ENCODE measurements at regions not wholly inside any gene's neighbourhood (a gene's known extent, or its start where the extent isn't known, plus 50 kb on each side); places are given as distances from the start of the nearest gene placed in this dataset.

DNA sequence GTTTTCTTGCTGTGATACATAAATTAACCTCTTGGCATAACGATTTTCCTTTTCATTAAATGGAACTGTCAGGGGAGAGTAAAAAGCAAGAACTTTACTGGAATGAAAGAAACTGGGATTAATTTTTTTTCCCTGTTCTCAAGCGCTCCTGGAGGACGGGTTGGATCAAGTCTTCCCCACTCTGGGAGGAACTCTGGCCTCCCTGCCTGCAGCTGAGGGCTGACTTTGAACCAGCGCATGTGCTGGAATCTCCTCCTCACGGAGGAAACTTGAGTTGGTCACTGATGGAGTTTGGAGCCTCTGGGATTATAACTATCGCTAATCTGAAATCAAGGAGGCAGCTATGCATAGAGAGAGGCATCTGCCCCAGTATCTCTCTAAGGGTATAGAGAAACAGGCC lies 406.4 kb upstream of the TMEM132C start:
- H3K4me1 Mint-ChIP-seq: no peaks in the 10 kb centered on the region
- H3K36me3 Mint-ChIP-seq: no peaks in the 10 kb centered on the region
- DNase-seq (ENCODE audit: low spot score in 2 of 2) (no peak), ATAC-seq (no peak)
- no peak overlapping the region for H3K27ac Mint-ChIP-seq
- H3K9me3 Mint-ChIP-seq: peaks cover 11% of the 10 kb centered on the region
- H3K4me3 Mint-ChIP-seq: no peak overlapping the region

DNA sequence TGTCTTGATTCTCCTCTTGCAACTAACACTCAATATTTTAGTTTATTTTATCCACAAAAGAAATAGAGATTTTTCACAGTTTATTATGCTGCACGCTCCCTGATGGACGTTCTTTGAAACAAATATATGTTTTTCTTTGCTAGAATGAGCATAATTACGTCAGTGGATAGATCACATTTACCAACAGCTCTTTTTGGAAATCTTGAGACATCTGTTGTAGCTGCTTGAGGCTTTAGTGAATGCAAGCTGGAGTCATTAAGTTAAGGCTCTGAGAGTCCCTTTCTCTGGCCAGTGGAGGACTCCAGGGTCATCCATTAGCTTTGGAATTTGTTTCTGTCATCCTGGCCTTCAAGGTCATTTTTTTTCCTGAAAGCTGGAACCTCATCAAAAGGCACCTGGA lies 405.6 kb upstream of the TMEM132C start:
- H3K4me3 Mint-ChIP-seq: no peak overlapping the region
- DNase-seq (ENCODE audit: low spot score in 2 of 2): no peak
- H3K36me3 Mint-ChIP-seq: no peaks in the 10 kb centered on the region
- no peak for ATAC-seq
- peaks cover 11% of the 10 kb centered on the region for H3K9me3 Mint-ChIP-seq
- H3K27ac Mint-ChIP-seq: no peak overlapping the region
- H3K4me1 Mint-ChIP-seq: no peaks in the 10 kb centered on the region

DNA sequence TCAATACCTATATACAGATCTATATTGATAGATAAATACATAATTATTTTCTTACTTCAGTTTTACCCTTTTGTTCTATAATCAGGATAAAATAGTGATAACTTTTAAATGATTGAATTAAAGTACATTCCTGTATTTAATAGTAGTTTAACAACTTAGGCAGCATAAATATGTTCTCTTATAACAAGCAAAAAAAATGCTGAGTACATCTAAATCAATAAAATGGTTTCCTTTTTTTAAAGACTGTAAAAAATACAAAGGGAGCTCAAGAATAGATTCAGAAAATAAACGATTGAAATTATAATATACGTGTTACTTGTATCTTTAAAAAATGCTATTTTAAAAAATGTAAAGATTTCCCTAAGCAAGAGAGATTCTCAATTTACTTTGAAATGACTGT lies 393.7 kb upstream of the TMEM132C start:
- H3K9me3 Mint-ChIP-seq: no peaks in the 10 kb centered on the region
- no peak overlapping the region for H3K4me3 Mint-ChIP-seq
- no peak for ATAC-seq
- H3K4me1 Mint-ChIP-seq: no peaks in the 10 kb centered on the region
- H3K36me3 Mint-ChIP-seq: no peaks in the 10 kb centered on the region
- DNase-seq (ENCODE audit: low spot score in 2 of 2): no peak
- H3K27ac Mint-ChIP-seq: no peak overlapping the region

DNA sequence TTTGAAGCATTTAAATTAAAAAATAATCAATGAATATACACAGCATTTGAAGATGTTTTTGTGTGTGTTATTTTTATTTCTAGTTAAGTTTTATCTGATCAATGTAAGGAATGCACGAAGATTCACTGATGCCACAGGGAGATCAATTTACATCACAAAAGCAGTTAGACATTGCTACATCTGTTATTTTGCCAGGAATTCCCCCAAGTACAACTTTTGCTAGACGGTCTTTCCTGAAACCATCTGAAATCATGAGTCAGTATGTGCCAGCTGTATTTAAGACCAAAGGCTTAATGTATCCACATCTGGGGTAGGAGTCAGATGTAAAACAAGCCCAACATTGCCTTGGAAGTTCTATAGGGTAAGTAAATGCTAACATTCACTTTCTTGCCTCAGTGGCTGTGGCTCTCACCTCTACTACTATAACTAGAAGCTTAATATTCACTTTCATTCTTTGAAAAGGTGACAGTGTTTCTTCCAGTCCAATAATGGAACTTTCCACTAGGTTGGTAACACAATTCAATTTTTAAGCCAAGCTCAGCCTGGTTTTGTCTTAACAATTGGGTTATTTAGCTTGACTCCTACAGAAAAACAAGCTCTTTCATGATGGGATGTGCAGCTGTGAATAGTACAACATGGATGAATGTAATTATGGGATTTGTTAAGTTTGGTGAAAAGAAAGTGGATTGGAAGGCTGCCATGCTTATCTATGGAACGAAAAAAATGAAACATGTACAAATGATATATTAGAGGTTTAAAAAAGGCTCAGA lies 385.4 kb upstream of the TMEM132C start:
- ATAC-seq: no peak

DNA sequence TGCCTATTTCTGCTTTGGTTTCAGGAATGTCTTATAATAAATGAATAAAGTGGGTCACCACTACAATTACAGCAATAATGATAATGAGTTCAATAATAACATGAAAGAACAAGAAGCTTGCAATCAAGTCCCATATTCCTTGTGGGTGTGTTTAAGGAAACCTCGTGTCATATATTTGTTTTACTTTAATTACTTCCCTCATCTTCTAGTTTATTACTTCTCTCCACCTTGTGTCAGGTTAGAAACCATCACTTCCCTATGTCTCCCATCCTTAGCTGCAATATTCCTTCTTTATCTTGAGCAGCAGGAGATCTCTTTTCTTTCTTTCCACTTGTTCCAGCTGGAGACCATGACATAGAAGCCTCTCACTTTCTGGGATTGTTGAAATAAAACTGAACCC lies 384.0 kb upstream of the TMEM132C start:
- DNase-seq (ENCODE audit: low spot score in 2 of 2) (no peak), ATAC-seq (no peak)
- Mint-ChIP-seq H3K27ac (no peak overlapping the region), H3K4me1 (no peaks in the 10 kb centered on the region), H3K9me3 (peaks cover 7% of the 10 kb centered on the region), H3K36me3 (no peaks in the 10 kb centered on the region), H3K4me3 (no peak overlapping the region)

More for the DNA sequence above, 385.4 kb upstream of the TMEM132C start:
- peaks cover 7% of the 10 kb centered on the region for H3K9me3 Mint-ChIP-seq
- no peak for DNase-seq (ENCODE audit: low spot score in 2 of 2)
- H3K4me1 Mint-ChIP-seq: no peaks in the 10 kb centered on the region
- no peak overlapping the region for H3K4me3 Mint-ChIP-seq
- no peak overlapping the region for H3K27ac Mint-ChIP-seq
- no peaks in the 10 kb centered on the region for H3K36me3 Mint-ChIP-seq

DNA sequence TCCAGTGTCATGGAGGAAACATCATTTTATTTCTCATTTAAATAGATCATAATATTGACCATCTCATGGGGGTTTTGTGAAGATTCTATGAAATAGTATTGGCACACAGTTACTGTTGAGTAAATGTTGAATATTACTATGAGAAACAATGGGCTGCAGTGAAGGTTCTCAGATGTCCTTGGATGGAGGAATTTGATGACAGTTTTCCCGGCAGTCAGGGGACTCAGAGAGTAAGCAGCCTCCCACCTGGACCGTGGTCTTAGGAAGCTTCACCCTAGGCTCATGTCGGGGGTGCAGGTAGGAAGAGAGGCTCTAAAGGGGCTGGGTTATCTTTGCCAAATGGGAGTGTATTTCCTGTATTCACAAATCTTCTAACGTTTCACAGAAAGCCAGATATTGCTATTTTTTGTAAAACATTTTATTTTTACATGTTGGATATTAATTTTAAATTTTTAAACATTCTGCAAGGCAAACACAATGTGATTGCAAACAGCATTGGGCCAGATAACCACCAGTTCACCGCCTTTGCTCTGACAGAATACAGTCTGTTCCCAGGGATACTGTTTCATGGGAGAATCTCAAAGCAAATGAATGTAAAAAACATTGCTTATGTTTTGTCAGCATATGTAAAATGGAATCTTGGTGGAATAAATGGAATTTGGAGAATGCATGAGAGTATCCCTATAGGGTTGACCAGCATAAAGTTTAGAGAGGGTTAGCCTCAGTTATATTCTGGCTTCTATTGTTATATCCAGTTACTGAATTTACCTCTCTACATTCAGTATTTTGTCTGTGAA lies 380.8 kb upstream of the TMEM132C start:
- H3K4me3 Mint-ChIP-seq: no peak overlapping the region
- DNase-seq (ENCODE audit: low spot score in 2 of 2): no peak
- H3K36me3 Mint-ChIP-seq: no peaks in the 10 kb centered on the region
- no peak overlapping the region for H3K27ac Mint-ChIP-seq
- ATAC-seq: no peak
- H3K4me1 Mint-ChIP-seq: no peaks in the 10 kb centered on the region
- H3K9me3 Mint-ChIP-seq: peaks cover 5% of the 10 kb centered on the region

DNA sequence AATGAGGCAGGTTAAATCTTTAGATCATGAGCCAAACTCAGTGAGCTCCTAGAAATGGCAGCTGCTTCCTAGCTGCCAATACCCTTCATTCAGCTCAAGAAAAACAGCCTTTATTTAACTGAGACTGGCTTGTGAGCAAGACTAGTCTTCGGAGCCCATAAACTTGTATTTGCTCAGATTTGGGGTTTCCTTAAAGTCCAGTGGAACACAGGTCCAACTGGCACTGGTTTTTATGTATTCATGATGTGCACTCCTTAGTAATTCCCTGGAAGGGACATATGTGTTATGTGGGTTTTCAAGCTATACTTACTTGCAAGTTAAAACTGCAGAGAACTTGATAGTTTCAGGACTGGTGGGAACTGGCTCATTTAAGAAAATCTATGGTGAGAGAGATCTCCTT lies 380.1 kb upstream of the TMEM132C start:
- H3K4me1 Mint-ChIP-seq: no peaks in the 10 kb centered on the region
- ATAC-seq: no peak
- H3K27ac Mint-ChIP-seq: no peak overlapping the region
- no peak for DNase-seq (ENCODE audit: low spot score in 2 of 2)
- H3K4me3 Mint-ChIP-seq: no peak overlapping the region
- peaks cover 2% of the 10 kb centered on the region for H3K9me3 Mint-ChIP-seq
- no peaks in the 10 kb centered on the region for H3K36me3 Mint-ChIP-seq

DNA sequence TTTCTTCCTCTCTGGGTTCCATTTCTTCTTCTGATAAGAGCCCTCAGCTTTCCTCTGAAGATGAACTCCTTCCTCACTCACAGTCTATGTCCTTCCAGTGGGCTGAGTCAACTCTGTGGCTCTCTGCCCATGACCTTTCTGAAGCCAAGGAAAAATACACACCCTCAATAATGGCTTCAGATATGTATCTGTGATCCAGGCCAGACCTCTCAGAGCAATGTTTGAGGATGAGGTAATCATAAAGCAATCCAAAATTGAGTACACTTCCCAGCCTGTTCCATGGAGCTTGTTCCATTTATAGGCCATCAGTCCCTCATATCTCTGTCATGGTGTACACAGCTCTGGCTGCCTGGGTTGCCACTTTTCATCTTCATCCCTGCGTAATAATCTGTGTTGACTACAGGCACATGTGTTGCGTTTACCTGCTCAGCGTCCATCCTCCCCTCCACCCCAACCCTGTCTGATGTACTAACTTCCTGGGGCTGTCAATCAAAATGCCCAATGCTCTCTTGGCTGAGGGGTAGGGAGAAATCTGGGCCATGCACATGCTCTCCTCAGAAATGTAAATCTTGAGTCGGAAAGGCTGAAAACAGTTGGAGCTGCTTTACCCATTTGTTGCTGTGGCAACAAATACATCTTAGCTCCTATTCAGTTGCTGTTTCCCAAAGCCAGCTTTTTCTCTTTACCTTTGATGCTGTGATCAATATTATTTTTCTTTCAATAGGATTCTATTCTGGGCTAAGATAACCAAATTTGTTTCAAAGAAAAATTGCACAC lies 377.8 kb upstream of the TMEM132C start:
- Mint-ChIP-seq H3K9me3 (peaks cover 11% of the 10 kb centered on the region), H3K4me1 (no peaks in the 10 kb centered on the region), H3K27ac (no peak overlapping the region), H3K4me3 (no peak overlapping the region), H3K36me3 (no peaks in the 10 kb centered on the region)
- ATAC-seq (no peak), DNase-seq (ENCODE audit: low spot score in 2 of 2) (no peak)

DNA sequence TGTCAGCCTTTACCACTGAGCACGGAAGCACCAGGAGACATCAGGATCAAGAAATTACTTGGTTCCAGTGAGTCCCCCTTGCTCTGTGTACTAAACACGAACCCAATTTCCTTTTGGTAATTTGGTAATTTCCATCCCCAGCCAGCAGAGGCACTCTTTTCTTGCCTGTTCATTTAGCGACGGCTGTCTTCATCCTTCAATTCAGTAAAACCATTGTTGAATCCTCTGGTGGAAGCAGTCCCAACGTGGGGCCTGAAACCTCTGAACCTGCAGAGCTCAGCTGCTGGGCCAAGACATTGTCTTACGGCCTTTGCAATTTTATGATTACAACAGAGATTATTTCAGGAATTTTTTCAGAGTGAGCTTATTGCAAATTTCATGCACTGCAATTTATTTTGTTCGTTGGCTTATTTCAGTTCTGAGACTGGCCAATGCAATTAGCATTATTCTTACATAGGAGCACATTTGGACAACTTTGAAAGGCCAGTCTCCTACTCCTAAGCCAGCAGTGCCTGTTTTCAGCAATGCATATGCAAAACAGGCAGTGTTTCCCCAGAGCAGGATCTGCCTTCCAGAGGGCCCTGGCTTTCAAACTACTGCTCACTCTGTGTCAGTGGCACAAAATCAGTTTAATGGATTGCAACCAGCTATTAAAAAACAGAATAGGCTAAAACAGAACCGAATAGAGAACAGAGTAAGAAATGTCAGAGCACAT lies 372.9 kb upstream of the TMEM132C start:
- Mint-ChIP-seq H3K27ac (no peak overlapping the region), H3K36me3 (no peaks in the 10 kb centered on the region), H3K4me1 (no peaks in the 10 kb centered on the region), H3K9me3 (peaks cover 11% of the 10 kb centered on the region), H3K4me3 (no peak overlapping the region)
- DNase-seq (ENCODE audit: low spot score in 2 of 2) (no peak), ATAC-seq (no peak)

DNA sequence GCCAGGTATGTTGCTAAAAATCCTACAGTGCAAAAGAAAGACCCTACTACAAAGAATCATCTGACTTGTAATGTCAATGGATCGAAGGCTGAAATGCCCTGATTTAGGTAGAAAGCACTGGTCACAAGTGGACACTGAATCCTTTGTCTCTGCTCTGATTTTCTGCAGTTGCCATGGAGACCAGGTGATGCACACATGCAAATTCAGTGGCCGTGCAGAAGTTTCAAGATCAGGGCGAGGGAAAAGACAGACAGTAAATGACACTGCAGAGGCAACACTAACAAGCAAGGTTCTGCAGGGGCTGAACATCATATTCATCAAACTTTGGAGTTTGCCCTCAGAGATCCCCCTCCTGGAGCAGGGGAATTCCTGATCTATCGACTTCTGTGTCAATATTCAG lies 370.3 kb upstream of the TMEM132C start:
- H3K9me3 Mint-ChIP-seq: peaks cover 9% of the 10 kb centered on the region

DNA sequence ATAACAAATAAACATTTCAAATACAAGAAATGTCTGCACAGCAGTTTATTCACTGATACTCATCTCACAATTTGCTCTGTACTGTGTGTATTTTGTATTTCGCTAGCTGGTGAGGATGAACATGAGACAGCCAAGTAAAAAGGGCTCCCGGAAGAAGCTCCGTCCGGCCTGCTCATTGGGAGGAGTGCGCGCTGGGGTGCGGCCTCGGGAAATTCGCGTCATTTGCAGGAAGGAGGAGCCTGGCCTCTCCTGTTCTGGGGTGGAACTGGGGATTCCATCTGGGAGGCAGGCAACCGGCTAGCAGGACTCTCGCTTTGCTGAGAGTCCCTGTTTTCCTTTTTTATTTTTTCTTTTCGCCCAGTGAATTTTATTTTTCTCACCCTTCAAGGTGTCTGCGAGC lies 368.4 kb upstream of the TMEM132C start:
- Mint-ChIP-seq H3K9me3 (peaks cover 4% of the 10 kb centered on the region), H3K27ac (no peak overlapping the region), H3K36me3 (no peaks in the 10 kb centered on the region), H3K4me1 (no peaks in the 10 kb centered on the region), H3K4me3 (no peak overlapping the region)
- DNase-seq (ENCODE audit: low spot score in 2 of 2) (no peak), ATAC-seq (no peak)

More for the DNA sequence above, 370.3 kb upstream of the TMEM132C start:
- Mint-ChIP-seq H3K27ac (no peak overlapping the region), H3K4me1 (no peaks in the 10 kb centered on the region), H3K4me3 (no peak overlapping the region), H3K36me3 (no peaks in the 10 kb centered on the region)
- DNase-seq (ENCODE audit: low spot score in 2 of 2): no peak
- ATAC-seq: no peak

DNA sequence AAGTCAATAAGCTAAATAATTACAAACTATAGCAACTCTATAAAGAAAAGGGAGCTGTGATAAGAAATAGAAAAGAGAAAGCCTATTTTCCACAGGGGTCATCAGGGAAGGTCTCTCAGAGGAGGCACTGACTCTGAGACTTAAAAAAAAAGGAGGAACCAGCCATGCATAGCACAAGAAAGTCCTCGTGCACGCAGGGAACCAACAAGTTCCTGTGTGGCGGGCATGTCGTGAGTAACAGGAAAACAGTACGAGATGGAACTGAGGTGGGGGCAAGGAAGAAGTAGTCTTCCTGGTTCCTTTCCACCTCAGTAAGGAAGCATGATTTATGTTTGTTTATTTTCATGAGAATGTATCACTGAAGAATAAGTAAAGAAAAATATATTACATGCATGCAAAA lies 367.0 kb upstream of the TMEM132C start:
- Mint-ChIP-seq H3K36me3 (no peaks in the 10 kb centered on the region), H3K4me3 (no peak overlapping the region), H3K4me1 (no peaks in the 10 kb centered on the region), H3K27ac (no peak overlapping the region), H3K9me3 (peaks cover 5% of the 10 kb centered on the region)
- DNase-seq (ENCODE audit: low spot score in 2 of 2) (no peak), ATAC-seq (no peak)

DNA sequence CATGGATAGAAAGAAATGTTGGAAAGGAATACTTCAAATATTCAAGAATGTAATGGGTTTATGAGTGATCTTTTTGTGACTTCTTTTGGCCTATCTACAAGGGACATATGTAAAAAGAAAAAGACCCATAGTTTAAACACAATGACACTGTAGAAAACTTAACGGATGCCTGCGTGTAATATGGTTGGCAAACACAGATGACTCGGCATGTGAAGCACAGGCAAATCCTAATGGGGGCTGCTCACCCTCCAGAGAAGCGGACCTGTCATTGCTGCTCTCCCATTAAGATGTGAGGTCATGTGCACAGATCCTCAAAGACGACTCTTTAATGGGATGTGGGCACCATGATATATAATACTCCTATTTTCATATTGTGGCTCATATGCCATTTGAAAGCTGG lies 366.6 kb upstream of the TMEM132C start:
- no peak for ATAC-seq

DNA sequence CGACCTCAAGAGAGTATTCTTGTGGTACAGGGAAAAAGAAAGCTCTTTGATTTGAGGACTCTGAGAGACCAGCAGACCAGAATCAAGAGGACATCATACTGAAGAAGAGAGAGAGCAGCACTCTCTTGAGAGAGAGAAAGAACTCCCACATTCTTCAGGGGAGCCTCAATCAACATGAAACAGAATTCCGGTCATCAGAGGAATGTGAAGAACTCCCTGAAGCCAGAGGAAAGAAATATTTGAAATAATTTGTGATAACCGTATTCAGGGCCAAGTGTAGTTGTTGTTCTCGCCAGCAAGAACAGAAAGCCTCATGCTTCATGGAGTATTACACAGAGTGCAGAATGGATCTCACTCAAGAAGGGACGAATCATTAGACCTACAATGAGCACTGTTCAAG lies 363.8 kb upstream of the TMEM132C start:
- DNase-seq (ENCODE audit: low spot score in 2 of 2) (no peak), ATAC-seq (no peak)
- H3K27ac Mint-ChIP-seq: no peak overlapping the region
- H3K9me3 Mint-ChIP-seq: peaks cover 13% of the 10 kb centered on the region
- H3K4me1 Mint-ChIP-seq: no peaks in the 10 kb centered on the region
- H3K36me3 Mint-ChIP-seq: no peaks in the 10 kb centered on the region
- H3K4me3 Mint-ChIP-seq: no peak overlapping the region

More for the DNA sequence above, 366.6 kb upstream of the TMEM132C start:
- peaks cover 5% of the 10 kb centered on the region for H3K9me3 Mint-ChIP-seq
- H3K27ac Mint-ChIP-seq: no peak overlapping the region
- no peaks in the 10 kb centered on the region for H3K36me3 Mint-ChIP-seq
- DNase-seq (ENCODE audit: low spot score in 2 of 2): no peak
- H3K4me1 Mint-ChIP-seq: no peaks in the 10 kb centered on the region
- H3K4me3 Mint-ChIP-seq: no peak overlapping the region

DNA sequence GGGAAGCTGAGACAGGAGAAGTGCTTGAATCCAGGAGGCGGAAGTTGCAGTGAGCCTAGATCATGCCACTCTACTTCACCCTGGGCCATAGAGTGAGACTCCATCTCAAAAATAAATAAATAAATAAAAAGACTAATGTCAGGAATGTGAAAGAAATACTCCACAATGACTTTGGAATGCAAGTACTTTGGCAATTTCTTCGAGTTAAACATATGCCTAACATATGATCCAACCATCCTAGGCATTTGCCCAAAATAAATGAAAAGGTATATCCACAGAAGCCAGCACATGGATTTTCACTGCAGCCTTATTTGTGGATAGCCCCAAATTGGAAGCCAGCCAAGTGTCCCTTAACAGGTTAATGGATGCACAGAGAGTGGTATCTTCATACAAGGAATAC lies 357.9 kb upstream of the TMEM132C start:
- Mint-ChIP-seq H3K9me3 (peaks cover 13% of the 10 kb centered on the region), H3K27ac (no peak overlapping the region), H3K36me3 (no peaks in the 10 kb centered on the region), H3K4me1 (no peaks in the 10 kb centered on the region), H3K4me3 (no peak overlapping the region)
- no peak for DNase-seq (ENCODE audit: low spot score in 2 of 2)
- ATAC-seq: no peak

Measured in stimulated activated effector memory CD8-positive, alpha-beta T cell treated with anti-CD3 and anti-CD28 coated beads, Interleukin-12 subunit alpha, Interleukin-12 subunit beta, amount 100 ng/mL, for 72 hours (primary cell).